ENCODE measurements at regions not wholly inside any gene's neighbourhood (a gene's known extent, or its start where the extent isn't known, plus 50 kb on each side); places are given as distances from the start of the nearest gene placed in this dataset.

GRCh38 chr3:74763830-74764229 lies 149.4 kb upstream of the CNTN3 start:
- intact Hi-C loops (cut with DNase I): no loop called here
- H3K4me1 ChIP-seq: no peaks in the 10 kb centered on the region

GRCh38 chr3:74756674-74757073 lies 142.2 kb upstream of the CNTN3 start:
- intact Hi-C loops (cut with DNase I): no loop called here

More at GRCh38 chr3:74763830-74764229, 149.4 kb upstream of the CNTN3 start:
- Histone ChIP-seq H3K9me3 (no peaks in the 10 kb centered on the region), H3K4me3 (no peak overlapping the region), H3K27me3 (no peaks in the 10 kb centered on the region), H3K27ac (no peak overlapping the region), H3K36me3 (no peaks in the 10 kb centered on the region)
- no peak for DNase-seq (ENCODE audit: extremely low spot score in 2 of 2)
- TF ChIP-seq POLR2A (IDR thresholded peaks at IDR 0.05) (no peak), POLR2AphosphoS5 (IDR thresholded peaks at IDR 0.05; ENCODE audit: insufficient read depth in 1 of 2, low read depth in 1 of 2) (no peak)
- TF ChIP-seq, protein P1, sequence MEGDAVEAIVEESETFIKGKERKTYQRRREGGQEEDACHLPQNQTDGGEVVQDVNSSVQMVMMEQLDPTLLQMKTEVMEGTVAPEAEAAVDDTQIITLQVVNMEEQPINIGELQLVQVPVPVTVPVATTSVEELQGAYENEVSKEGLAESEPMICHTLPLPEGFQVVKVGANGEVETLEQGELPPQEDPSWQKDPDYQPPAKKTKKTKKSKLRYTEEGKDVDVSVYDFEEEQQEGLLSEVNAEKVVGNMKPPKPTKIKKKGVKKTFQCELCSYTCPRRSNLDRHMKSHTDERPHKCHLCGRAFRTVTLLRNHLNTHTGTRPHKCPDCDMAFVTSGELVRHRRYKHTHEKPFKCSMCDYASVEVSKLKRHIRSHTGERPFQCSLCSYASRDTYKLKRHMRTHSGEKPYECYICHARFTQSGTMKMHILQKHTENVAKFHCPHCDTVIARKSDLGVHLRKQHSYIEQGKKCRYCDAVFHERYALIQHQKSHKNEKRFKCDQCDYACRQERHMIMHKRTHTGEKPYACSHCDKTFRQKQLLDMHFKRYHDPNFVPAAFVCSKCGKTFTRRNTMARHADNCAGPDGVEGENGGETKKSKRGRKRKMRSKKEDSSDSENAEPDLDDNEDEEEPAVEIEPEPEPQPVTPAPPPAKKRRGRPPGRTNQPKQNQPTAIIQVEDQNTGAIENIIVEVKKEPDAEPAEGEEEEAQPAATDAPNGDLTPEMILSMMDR (IDR thresholded peaks at IDR 0.05): no peak

DNA sequence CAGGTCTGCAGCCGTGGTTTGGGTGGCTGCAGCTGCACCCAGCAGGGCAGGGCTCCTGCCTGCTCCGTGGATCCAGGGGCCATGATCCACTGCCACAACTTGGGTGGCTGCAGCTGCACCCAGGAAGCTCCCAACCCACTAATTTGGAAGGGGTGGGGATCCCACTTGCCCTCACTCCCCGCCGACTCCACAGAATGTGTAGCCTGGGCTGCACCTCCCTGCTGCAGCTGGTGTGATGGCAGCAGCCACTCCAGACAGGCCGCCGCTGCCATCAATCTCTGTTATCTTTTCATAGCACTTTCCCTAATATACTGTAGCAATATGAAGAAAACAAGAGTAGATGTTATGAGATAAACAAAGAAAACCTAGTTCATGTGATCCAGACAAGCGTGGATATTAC lies 137.8 kb upstream of the CNTN3 start:
- no peaks in the 10 kb centered on the region for H3K9me3 ChIP-seq
- no peak overlapping the region for H3K4me3 ChIP-seq
- no peaks in the 10 kb centered on the region for H3K27me3 ChIP-seq
- no peak overlapping the region for H3K27ac ChIP-seq
- intact Hi-C loops (cut with DNase I): no loop called here
- DNase-seq (ENCODE audit: extremely low spot score in 2 of 2): no peak
- no peaks in the 10 kb centered on the region for H3K36me3 ChIP-seq
- no peaks in the 10 kb centered on the region for H3K4me1 ChIP-seq
- TF ChIP-seq POLR2AphosphoS5 (IDR thresholded peaks at IDR 0.05; ENCODE audit: insufficient read depth in 1 of 2, low read depth in 1 of 2) (no peak), POLR2A (IDR thresholded peaks at IDR 0.05) (no peak)
- TF ChIP-seq, protein P1 (IDR thresholded peaks at IDR 0.05): no peak

More at GRCh38 chr3:74756674-74757073, 142.2 kb upstream of the CNTN3 start:
- no peak overlapping the region for H3K27ac ChIP-seq
- no peaks in the 10 kb centered on the region for H3K27me3 ChIP-seq
- H3K9me3 ChIP-seq: no peaks in the 10 kb centered on the region
- no peak overlapping the region for H3K4me3 ChIP-seq
- H3K36me3 ChIP-seq: no peaks in the 10 kb centered on the region
- no peaks in the 10 kb centered on the region for H3K4me1 ChIP-seq
- DNase-seq (ENCODE audit: extremely low spot score in 2 of 2): no peak
- TF ChIP-seq POLR2A (IDR thresholded peaks at IDR 0.05): no peak
- TF ChIP-seq, protein P1 (IDR thresholded peaks at IDR 0.05): no peak
- no peak for TF ChIP-seq POLR2AphosphoS5 (IDR thresholded peaks at IDR 0.05; ENCODE audit: insufficient read depth in 1 of 2, low read depth in 1 of 2)

DNA sequence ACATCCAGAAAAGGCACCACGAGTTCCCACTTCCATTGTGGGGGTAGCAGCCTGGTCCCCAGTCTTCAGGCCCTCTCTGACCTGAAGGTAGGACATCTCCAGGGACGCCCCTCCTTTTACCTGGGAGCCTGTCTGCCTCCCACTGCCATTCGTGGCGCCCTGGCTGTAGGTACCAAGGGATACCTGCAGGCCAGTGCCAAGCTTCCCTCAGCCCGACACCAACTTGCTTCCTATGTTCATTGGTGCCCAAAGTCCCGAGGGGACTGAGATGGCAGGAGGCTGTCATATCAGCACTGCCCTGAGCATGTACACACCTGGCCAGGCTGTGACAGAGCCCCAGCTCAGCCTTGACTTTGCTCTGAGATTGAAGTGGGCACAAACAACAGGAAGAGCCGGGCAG lies 137.3 kb upstream of the CNTN3 start:
- Histone ChIP-seq H3K4me3 (no peak overlapping the region), H3K27ac (no peak overlapping the region), H3K9me3 (no peaks in the 10 kb centered on the region), H3K4me1 (no peaks in the 10 kb centered on the region), H3K36me3 (no peaks in the 10 kb centered on the region), H3K27me3 (no peaks in the 10 kb centered on the region)
- DNase-seq (ENCODE audit: extremely low spot score in 2 of 2): no peak
- intact Hi-C loops (cut with DNase I): no loop called here
- TF ChIP-seq, protein P1 (IDR thresholded peaks at IDR 0.05): no peak
- TF ChIP-seq POLR2AphosphoS5 (IDR thresholded peaks at IDR 0.05; ENCODE audit: insufficient read depth in 1 of 2, low read depth in 1 of 2): no peak
- no peak for TF ChIP-seq POLR2A (IDR thresholded peaks at IDR 0.05)

- Histone ChIP-seq H3K9me3 (no peaks in the 10 kb centered on the region), H3K4me1 (no peaks in the 10 kb centered on the region), H3K4me3 (no peak overlapping the region), H3K27ac (no peak overlapping the region), H3K27me3 (no peaks in the 10 kb centered on the region), H3K36me3 (no peaks in the 10 kb centered on the region)
- TF ChIP-seq POLR2A (IDR thresholded peaks at IDR 0.05) (no peak), POLR2AphosphoS5 (IDR thresholded peaks at IDR 0.05; ENCODE audit: insufficient read depth in 1 of 2, low read depth in 1 of 2) (no peak)
- TF ChIP-seq, protein P1 (IDR thresholded peaks at IDR 0.05): no peak
- intact Hi-C loops (cut with DNase I): no loop called here
- DNase-seq (ENCODE audit: extremely low spot score in 2 of 2): no peak
Measured at GRCh38 chr3:74750901-74751300, 136.4 kb upstream of the CNTN3 start.
